Neural progenitor cell (in vitro differentiated cells): ENCODE measurements at regions not wholly inside any gene's neighbourhood (a gene's known extent, or its start where the extent isn't known, plus 50 kb on each side); places are given as distances from the start of the nearest gene placed in this dataset.

ENCODE experiments used
- CTCF ChIP-seq: fragments of 200-600 bp; sonication (generic); IDR thresholded peaks from 2 replicates; pipeline ENCODE4 v1.5.1; 2017; ENCODE audit warnings: antibody characterized with exemption, mild to moderate bottlenecking
- EZH2 ChIP-seq: fragments of 200-600 bp; sonication (generic); IDR thresholded peaks from 2 replicates; pipeline ENCODE4 v1.6.1; 2017; ENCODE audit warnings: antibody characterized with exemption, mild to moderate bottlenecking, moderate library complexity

- TF ChIP-seq CTCF (no peak), EZH2 (no peak)
Measured at GRCh38 chr13:55516610-55517009, 1624.1 kb upstream of the PRR20A start.
